GM18519 (cell line): ENCODE measurements at regions not wholly inside any gene's neighbourhood (a gene's known extent, or its start where the extent isn't known, plus 50 kb on each side); places are given as distances from the start of the nearest gene placed in this dataset.
"Not testable (repeated sequence)": the region's sequence is repeated elsewhere in the genome, so short reads cannot be mapped to it uniquely, and the experiment has no call there.

ENCODE experiments used
- ATAC-seq: cut with Tn5 transposase; IDR thresholded peaks from one replicate; pipeline ENCODE4 v1.9.1; 2021; ENCODE audit warnings: mild to moderate bottlenecking, moderate library complexity; ENCODE audit not compliant: unreplicated experiment, low FRiP score

DNA sequence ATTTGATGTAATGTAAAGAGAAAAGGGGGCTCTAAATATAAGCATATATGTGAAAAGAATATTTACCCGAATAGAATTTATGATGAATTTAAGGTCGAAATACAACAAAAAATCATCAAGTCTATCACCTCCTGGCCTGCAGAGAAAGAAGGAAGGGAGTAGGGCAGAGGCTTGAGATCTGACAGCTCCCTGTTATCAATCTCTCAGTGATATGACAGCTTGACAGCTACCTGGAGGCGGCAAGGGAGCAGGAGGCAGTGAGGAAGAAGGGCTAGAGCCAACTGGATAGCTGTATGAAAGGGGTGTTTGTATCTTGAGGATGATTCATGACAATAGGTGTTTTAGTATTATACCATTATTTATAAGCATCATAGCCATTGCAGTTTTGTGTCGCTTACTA, 299.8 kb upstream of the DNAJC19 start:
- ATAC-seq = no peak

DNA sequence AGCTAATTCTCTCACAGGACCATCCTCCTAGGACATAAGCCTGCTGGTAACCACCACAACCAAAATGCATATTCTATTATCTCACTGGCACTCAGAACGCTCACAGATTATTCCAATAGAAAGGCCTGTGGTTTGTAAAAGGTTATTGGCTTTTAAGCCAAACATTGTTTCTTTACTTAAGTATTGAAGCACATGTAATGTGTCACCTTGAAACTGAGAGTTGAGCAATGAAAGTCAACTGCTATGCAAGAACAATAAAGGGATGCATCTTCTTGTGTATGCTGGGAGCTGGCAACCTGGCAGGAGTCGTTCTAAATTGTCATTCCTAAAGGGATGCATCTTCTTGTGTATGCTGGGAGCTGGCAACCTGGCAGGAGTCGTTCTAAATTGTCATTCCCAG, 298.6 kb upstream of the DNAJC19 start:
- ATAC-seq = no peak

DNA sequence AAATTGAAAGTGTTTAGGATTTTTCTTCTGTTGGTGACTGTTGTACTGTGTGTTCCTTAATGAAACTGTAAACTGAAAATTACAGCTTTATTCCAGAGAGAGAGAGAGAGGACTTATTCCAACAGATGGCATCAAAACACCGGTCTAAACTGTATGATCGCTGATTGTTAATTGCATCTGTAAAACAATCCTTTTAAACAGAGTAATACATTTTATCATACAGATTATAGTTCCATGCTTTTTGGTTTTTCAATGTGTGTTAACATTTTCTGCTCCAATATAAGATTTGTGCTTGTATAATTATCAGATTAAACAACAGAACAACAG, 289.7 kb upstream of the DNAJC19 start:
- no peak for ATAC-seq

DNA sequence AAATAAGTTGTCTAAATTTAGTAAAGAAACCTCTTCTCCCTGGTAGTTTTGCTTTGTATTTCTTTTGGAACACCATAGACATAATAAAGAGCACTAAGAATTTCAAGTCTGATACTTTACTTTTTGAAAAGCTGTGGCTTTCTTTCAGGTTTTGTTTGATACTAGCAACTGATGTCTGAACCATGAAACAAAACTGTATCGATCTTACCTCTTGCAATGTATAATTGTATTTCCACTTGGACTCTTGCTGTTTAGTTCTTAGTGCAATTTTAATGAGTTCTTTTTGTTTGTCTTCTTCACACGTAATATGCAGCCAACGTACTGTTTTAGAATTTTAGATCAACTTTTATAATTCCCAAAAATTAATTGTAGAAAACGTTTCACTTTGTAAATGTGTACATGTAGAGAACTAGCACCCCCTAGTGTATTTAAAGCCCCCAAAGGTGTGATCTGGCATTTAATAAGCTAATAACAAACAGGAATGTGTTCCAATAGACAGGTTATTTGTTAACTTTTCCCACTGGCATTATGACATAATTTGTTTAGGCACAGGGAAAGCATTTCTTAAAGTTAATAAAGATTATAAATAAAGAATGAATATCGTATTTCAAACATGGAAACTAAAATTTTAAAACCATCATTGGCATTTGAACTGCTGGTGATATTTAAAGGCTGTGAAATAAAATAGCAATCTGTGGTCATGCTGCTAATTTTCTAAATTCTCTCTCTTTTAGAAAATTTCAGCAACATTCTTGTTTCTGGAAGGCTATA, 289.1 kb upstream of the DNAJC19 start:
- no peak for ATAC-seq

DNA sequence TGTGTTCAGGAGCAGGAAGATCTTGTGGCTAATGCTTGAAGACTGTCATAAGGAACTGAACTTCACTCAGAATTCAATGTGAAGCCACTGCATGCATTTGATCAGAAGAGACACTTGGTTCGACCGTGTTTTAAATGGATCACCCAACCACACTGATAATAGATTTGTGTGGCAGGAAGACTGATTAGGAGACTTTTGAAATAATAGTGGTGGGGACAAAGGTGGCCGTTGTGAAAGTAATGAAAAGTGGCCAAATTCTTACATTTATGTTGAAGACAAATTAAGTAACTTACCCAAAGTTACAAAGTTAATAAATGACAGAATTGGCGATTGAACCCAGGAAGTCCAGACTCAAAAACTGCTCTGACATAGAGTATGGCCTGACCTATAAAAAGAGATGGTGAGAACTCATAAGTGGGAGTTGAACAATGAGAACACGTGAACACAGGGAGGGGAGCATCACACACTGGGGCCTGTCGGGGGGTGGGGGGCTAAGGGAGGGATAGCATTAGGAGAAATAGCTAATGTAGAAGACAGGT, 286.9 kb upstream of the DNAJC19 start:
- no peak for ATAC-seq

DNA sequence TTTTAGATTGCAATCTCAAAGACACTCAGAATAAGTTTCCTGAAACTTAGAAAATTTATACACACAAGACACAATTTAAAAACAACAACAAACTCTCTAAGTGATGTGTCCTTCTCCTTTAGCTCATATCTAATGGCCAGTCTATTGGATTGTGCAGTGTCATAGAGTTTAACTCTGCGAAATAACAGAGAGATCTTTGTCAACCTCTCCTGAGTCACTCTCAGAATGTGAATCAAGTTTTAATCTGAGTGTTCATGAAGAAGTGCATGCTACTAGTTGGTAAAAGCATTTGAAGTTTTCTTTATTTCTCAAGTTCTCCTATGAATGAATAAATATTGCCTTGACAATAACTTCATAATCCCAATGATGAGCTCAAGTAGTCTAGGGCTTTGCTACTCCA, 284.5 kb upstream of the DNAJC19 start:
- ATAC-seq = no peak

DNA sequence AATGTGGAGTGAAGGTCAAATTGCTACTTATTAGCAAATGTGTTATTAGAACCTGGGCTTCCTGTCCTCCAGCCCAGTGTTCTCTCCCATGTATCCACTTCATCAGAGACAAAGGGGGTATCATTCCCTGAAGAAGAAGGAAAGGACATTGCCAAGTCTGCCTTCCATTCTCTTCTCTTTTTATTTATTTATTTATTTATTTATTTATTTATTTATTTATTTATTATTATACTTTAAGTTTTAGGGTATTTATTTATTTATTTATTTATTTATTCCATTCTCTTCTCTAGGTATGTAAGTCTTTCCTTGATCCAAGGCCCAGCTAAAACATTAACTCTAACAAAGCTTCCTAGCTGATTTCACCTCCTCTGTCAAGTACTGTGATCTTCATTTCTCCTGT, 277.8 kb upstream of the DNAJC19 start:
- ATAC-seq = no peak

DNA sequence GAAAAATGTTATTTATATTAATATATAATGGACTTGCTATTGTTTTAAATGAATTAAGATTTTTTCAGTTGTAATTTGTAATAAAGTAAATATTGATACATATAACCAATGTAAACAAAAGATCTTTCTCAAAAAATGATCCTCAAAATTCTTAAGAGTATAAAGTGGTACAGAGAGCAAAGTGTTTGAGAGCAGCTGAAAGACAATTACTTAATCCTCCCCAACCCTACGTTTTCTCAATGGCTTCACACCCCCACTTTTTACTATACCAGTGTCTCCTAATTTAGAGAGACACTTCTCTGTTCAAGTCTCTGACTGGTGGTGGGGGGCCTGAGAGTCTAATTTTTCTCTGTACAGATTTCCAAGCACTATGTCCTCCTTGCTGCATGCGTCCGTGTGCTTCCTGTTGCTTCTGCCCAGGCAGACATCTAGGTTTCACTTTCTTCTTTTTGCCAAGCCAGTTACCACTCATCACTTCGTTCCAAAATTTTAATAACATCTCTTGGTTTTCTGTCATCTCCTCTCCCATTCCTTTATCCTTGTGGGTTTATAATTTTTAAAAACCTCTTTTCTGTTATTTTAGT, 276.3 kb upstream of the DNAJC19 start:
- peak; percentile 76 for ATAC-seq

DNA sequence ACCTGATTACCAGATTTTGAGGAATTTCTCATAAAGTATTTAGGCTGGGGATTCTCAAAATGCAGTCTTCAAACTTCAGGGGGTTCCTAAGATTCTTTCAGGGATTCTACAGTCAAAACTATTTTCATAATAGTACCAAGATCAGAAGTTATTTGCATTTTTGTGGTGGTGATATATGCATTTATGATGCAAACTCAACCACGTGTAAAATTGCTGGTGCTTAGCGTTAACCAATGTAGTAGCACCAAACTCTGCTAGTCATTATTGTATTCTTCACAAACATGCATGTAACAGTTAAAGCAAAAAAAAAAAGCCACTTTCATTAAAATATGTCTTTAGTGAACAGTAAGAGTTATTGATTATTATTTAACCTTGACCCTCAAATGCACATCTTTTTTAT, 274.9 kb upstream of the DNAJC19 start:
- no peak for ATAC-seq

DNA sequence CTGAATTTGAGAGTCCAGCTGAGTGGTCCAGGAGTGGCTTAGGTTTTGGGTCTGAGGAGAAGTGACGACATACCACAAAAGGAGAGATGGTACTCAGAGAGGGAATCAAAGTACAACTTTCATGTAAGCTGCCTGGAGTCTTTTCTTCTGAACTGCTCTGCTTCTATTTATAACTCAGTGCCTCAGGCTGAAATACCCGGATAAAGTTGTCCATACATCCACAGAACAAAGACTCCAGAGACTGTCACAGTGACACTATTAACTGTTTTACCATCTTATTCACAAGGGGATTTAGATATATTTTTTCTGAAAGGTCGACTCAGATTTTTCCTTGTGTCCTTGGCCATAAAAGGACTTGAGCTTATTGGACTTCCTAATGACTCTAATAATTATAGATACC, 264.3 kb upstream of the DNAJC19 start:
- no peak for ATAC-seq

DNA sequence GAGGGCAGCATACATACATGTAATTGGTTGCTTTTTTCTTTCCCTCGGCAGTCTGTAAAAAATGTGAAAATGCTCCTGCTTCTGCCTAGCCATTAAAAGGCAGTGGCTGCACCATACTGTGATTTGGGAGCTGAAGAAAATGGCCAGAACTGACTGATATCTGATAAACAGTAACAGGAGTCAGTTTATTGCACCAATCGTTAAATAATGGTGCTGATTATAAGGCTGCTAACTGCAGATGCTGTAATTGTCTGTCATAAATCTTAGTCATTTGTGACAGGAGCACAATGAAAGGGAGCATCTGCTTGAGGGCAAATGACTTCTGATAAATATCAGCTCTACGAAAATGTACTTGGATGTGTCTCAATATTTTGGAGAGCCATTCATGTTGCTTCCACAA, 263.1 kb upstream of the DNAJC19 start:
- ATAC-seq = no peak

DNA sequence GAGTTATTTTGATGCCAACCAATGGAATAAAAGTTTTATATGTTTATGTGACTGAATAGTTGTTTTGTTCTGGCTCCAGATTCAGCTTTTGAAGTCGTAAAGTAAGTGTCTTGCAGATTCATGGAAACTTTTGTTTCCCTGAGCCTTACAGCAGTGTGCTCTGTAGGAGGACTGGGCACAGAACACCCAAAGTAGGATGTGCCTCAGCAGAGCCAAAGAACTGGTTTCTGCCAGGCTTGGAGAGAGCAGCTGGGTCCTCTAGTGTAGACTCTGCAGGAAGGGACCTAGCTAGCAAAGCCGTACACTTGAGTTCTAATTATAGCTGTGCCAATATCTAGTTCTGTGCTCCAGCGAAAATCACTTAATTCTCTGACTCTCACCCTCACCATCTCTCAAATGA, 261.2 kb upstream of the DNAJC19 start:
- no peak for ATAC-seq

DNA sequence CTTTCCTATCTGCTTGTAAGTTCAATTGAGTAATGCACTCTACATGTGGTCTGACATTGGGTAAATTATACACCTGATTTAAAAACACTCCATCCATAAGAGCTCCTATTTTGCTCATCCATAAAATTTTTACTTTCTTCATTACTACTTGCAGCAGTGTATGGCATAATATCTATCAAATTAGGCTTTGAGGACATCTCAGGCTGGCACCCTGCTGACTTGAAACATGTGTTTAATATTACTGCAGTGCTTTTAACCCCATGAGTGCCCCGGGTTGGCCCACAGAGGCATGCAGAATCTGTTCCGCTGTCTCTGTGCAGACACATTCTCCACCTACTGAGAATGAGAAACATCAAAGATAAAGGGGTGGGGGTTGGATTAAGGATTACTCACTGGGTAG, 249.9 kb upstream of the DNAJC19 start:
- ATAC-seq = no peak

DNA sequence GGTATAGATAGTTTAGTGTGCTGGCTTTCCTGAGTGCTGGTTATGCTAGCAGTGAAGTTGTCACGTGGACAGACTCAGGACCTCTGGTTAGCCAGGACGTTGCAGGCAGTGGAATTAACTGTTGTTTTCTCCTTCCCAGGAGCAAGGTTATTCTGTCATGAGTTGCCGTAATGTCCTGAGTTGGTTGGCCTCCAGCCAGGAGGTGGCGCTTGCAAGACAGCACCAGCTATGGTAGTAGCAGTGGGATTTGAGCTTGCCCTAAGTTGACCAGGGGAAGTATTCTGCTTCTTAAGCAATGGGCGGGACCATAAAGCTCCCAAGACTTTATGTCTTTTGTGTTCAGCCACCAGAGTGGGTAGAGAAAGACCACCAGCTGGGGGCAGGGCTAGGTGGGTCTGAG, 240.7 kb upstream of the DNAJC19 start:
- ATAC-seq = no peak

DNA sequence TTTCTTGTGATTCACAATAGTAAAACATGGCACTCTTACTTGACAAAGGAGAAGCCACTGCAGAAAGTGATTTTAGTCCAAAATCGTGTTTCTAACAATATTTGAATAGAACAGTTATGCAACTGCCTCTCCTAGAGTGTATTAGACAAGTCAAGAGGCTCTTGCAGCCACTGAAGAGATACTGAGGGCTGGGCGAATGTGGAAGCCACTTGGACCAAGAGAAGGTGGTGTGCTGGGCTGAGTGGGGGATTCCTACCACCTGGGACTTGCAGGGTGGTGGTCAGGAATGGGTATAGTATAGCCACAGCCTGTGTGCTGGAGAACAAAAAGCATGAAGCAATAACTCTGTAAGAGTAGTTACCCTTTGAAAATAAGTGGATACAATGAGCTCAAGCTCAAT, 223.8 kb upstream of the DNAJC19 start:
- no peak for ATAC-seq

DNA sequence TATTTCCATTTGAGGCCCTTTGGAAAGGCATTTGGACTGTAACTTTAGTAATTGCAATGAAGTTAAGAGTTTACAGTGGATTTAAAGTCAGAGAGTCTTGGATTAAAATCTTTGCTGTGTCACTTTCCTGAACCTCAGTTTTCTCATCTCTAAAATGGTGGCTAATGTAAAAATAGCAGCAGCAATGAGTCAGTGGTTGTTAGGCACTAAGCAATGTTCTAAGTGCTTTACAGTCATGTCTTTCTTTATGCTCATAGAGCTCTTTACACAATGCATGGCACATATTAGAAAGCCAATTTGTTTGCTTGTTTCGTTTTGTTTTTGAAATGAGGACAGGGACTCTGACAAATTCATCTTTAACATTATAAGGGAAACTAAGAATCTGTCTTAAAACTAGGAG, 222.7 kb upstream of the DNAJC19 start:
- ATAC-seq = no peak

DNA sequence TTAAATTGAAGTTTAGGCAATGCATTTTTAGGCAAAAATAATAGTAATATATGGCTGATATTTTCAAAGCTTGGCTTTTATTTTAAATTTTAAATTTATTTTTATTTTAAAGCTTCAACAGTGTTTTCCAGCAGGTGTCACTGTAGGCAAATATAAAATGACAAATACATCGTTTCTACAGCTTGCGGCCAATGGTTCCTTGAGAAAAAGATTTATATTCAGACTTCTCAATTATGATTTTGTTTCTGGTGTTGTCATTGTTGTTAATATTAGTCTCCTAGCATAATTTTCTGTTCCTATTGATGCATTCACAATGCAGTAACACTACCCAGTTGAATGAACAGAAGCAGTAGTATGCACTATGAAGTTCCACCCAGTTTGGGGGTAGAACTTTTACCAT, 220.7 kb upstream of the DNAJC19 start:
- ATAC-seq = no peak

DNA sequence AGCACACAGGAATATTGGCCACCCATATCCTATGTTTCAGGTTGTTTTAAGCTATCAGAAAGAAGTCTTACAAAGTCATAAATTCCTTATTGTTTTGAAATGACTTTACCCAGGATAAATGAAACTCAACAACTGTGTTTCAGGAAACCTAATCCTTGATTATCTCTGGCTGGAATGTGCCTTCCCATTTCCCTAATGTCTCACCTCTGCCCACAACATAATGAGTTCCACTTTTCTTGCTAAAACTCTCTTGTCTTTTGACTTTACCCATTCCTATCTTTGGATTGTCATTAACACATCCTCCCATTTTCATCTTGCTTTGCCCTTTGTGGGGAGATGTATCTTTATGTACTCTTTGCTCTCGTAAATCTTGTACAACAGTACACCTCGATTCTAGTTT, 200.0 kb upstream of the DNAJC19 start:
- ATAC-seq = no peak

DNA sequence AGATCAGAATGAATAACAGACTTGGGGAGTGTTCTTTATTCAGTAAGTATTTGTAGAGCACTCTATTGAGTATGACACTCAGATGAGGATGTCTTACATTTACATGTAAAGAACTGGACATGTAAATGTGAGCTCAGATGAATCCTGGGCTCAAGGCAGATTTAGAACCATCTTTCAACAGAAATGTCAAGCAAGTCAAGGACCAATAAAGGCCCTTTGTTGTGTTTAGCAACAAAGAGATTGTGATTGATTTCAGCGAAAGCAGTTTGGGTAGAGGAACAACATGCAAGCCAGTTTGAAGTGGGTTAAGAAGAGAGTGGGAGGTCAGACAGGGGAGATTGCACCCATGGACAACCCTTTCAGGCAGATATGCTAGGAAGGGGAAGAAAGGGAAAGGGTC, 194.2 kb upstream of the DNAJC19 start:
- ATAC-seq = no peak

DNA sequence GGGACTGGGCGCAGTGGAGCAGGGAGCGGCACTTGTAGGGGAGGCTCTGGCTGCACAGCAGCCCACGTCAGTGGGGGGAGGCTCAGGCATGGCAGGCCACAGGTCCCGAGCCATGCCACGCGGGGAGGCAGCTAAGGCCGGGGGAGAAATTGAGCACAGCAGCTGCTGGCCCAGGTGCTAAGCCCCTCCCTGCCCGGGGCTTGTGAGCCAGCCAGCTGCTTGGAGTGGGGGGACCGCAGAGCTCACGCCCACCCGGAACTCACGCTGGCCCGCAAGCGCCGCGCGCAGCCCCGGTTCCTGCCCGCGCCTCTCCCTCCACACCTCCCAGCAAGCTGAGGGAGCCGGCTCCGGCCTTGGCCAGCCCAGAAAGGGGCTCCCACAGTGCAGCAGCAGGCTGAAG, 193.5 kb upstream of the DNAJC19 start:
- not testable (repeated sequence) for ATAC-seq

DNA sequence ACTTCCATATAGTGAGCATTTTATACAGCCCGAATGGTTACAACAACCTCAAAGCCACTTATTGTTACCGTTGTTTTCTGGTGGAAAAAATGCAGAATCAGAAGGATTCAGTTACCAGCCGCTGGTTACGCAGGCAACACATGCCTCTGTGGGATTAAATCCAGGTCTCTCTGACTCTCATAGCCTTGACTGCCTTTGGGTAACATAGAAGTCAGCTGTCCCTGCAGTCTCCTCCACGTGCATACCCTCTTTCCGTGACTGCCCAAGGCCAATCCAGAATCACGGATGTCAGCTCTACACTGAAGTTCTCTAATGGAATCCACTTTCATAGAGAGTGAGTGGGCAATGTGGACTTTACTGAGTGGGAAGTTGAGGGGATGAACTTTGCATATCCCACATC, 189.5 kb upstream of the DNAJC19 start:
- no peak for ATAC-seq

DNA sequence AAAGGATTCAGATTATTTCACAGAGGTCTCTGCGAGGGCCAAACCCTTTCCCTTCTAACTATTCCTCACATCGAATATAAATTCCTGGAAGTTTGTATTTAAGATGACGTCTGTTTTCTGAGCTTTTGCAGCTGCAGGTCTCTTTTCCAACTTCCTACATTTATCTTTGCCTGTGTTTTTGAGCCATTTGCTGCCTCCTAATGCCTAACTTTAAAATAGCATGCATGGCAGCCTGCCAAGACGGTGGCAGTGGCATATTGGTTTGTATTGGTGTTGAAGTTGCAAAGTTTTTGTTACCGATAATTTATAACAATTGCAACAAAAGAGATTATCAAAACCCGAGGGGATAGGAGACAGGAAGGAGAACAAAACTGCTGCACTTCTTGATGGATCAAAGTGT, 187.1 kb upstream of the DNAJC19 start:
- ATAC-seq = no peak
